Adrenal gland (tissue), 9 donors: ENCODE measurements at regions not wholly inside any gene's neighbourhood (a gene's known extent, or its start where the extent isn't known, plus 50 kb on each side); places are given as distances from the start of the nearest gene placed in this dataset.

Experiments
- DNase-seq, 7 donors: peaks; one replicate each; pipeline ENCODE4 v3.0.0-alpha.2; 2019 to 2020
- H3K27ac ChIP-seq, 5 donors: fragments of 200-600 bp; sonication (generic) in 4 of 5; 1 replicate in 3 of 5; 2 replicates in 2 of 5; pipeline versions ENCODE4 v1.5.1 to v1.8.0; 2016 to 2020; ENCODE audit warnings: mild to moderate bottlenecking in 1 of 5
- H3K27me3 ChIP-seq: fragments of 200-600 bp; 2 replicates; pipeline ENCODE4 v1.8.0; 2021
- H3K36me3 ChIP-seq, 2 donors: fragments of 200-600 bp; replicated peaks in 1 of 2; 1 replicate in 1 of 2; 2 replicates in 1 of 2; pipeline versions ENCODE4 v1.5.1 to v1.8.0; 2018 to 2022
- H3K4me1 ChIP-seq, 2 donors: fragments of 200-600 bp; replicated peaks in 1 of 2; 1 replicate in 1 of 2; 2 replicates in 1 of 2; pipeline versions ENCODE4 v1.5.1 to v1.8.0; 2018 to 2021
- H3K4me3 ChIP-seq, 4 donors: fragments of 200-600 bp; sonication (generic) in 3 of 4; one replicate each; pipeline ENCODE4 v1.5.1; 2016 to 2018
- H3K9me3 ChIP-seq, 3 donors: fragments of 200-600 bp; sonication (generic) in 1 of 3; replicated peaks in 1 of 3; 1 replicate in 2 of 3; 2 replicates in 1 of 3; pipeline versions ENCODE4 v1.5.1 to v1.8.0; 2016 to 2021
- CTCF ChIP-seq, 6 experiments: fragments of 450-650 bp in 4 of 6; fragments of 200-600 bp in 2 of 6; sonication (generic) in 1 of 6; IDR thresholded peaks; 1 replicate in 5 of 6; 2 replicates in 1 of 6; pipeline versions ENCODE4 v1.5.1 to v1.8.0; 2016 to 2021; ENCODE audit warnings: antibody characterized with exemption in 6 of 6, mild to moderate bottlenecking in 2 of 6, moderate library complexity in 1 of 6
- POLR2A ChIP-seq, 2 donors: fragments of 450-650 bp; IDR thresholded peaks; one replicate each; pipeline ENCODE4 v1.6.1; 2017; ENCODE audit warnings: antibody characterized with exemption in 2 of 2, mild to moderate bottlenecking in 2 of 2, moderate library complexity in 1 of 2
- WGBS, 4 donors: extraction: QIAGEN DNeasy Blood & Tissue Kit in 2 of 4; methylation state at CpG; one replicate each; pipeline versions ENCODE4 v1.1.5 to v1.1.7; 2013 to 2017; 5-methylcytosine and 5-hydroxymethylcytosine counted together
- intact Hi-C, 2 donors: fragments of 100-400 bp; cut with DNase I; formaldehyde crosslinking; loops; one replicate each; pipeline versions ENCODE4 v1.14.1 to v1.15.0; 2022 to 2023
- donor health status: healthy with polysubstance abuse.
- donor health status: Bipolar disorder and iron deficiency.
- donor health status: DM: yes; HTN: yes; CAD: no.
- donor health status: DM: no; HTN: no; CAD: no.
- donor health status: DM: no; HTN: no; CAD: no.

GRCh38 chr13:75231235-75231634, 250.7 kb downstream of the TBC1D4 start:
- intact Hi-C loops, result no loop called here
- WGBS, 4 donors, result 92 to 100% (median 96%) methylated on average over 1 of the region's 1 CpG
- no peak overlapping the region for H3K4me3 ChIP-seq

GRCh38 chr13:75226733-75227435, 255.1 kb downstream of the TBC1D4 start:
- WGBS, 4 donors, result 74 to 82% (median 78%) methylated on average over 3 of the region's 3 CpGs
- Histone ChIP-seq H3K4me3 (no peak overlapping the region), H3K27ac (no peak overlapping the region), H3K9me3 (no peaks in the 10 kb centered on the region), H3K4me1 (no peaks in the 10 kb centered on the region), H3K36me3 (no peaks in the 10 kb centered on the region), H3K27me3 (no peaks in the 10 kb centered on the region)
- TF ChIP-seq POLR2A (IDR thresholded peaks at IDR 0.05), result no peak
- no peak for TF ChIP-seq CTCF (IDR thresholded peaks at IDR 0.05)
- intact Hi-C loops, result loop anchor here in 1 of 2 donors (10.0 kb wide), 1 partner anchor 1472 kb away; no protein-coding TSS in a partner anchor
- DNase-seq, result no peak

More at GRCh38 chr13:75231235-75231634, 250.7 kb downstream of the TBC1D4 start:
- Histone ChIP-seq H3K9me3 (no peaks in the 10 kb centered on the region), H3K4me1 (no peaks in the 10 kb centered on the region), H3K27me3 (no peaks in the 10 kb centered on the region), H3K36me3 (no peaks in the 10 kb centered on the region), H3K27ac (no peak overlapping the region)
- no peak for TF ChIP-seq POLR2A (IDR thresholded peaks at IDR 0.05)
- TF ChIP-seq CTCF (IDR thresholded peaks at IDR 0.05), result no peak
- no peak for DNase-seq

GRCh38 chr13:75226092-75226491, 255.9 kb downstream of the TBC1D4 start:
- WGBS, 4 donors, result 88 to 95% (median 91%) methylated on average over 8 to 9 of the region's 9 CpGs
- Histone ChIP-seq H3K9me3 (no peaks in the 10 kb centered on the region), H3K4me3 (no peak overlapping the region), H3K36me3 (no peaks in the 10 kb centered on the region), H3K4me1 (no peaks in the 10 kb centered on the region), H3K27ac (no peak overlapping the region), H3K27me3 (no peaks in the 10 kb centered on the region)
- intact Hi-C loops, result loop anchor here in 1 of 2 donors (10.0 kb wide), 1 partner anchor 1471 kb away; no protein-coding TSS in a partner anchor
- no peak for TF ChIP-seq POLR2A (IDR thresholded peaks at IDR 0.05)
- no peak for TF ChIP-seq CTCF (IDR thresholded peaks at IDR 0.05)
- DNase-seq, result no peak

GRCh38 chr13:75225288-75226032, 256.5 kb downstream of the TBC1D4 start:
- Histone ChIP-seq H3K27ac (no peak overlapping the region), H3K27me3 (peaks cover under 1% of the 10 kb centered on the region), H3K9me3 (no peaks in the 10 kb centered on the region), H3K4me1 (no peaks in the 10 kb centered on the region), H3K4me3 (no peak overlapping the region), H3K36me3 (no peaks in the 10 kb centered on the region)
- intact Hi-C loops, result loop anchor here in 1 of 2 donors (10.0 kb wide), 1 partner anchor 1471 kb away; no protein-coding TSS in a partner anchor
- 87 to 100% (median 88%) methylated on average over 1 of the region's 1 CpG; no CpG with 5 or more reads in 1 of the 4 donors for WGBS, 4 donors
- no peak for DNase-seq
- TF ChIP-seq POLR2A (IDR thresholded peaks at IDR 0.05) (no peak), CTCF (IDR thresholded peaks at IDR 0.05) (no peak)
